ENCODE measurements at regions not wholly inside any gene's neighbourhood (a gene's known extent, or its start where the extent isn't known, plus 50 kb on each side); places are given as distances from the start of the nearest gene placed in this dataset.
A peak's percentile ranks its signal among the peaks of the same experiment; 100 is the strongest.

GRCh38 chr3:13223574-13224237 is 150.5 kb upstream of the IQSEC1 start:
- Mint-ChIP-seq H3K27ac (no peak overlapping the region), H3K9me3 (no peaks in the 10 kb centered on the region), H3K4me3 (no peak overlapping the region), H3K27me3 (peaks cover 2% of the 10 kb centered on the region), H3K36me3 (no peaks in the 10 kb centered on the region), H3K4me1 (peaks cover 2 to 5% (median 5%) of the 10 kb centered on the region in 3 donors)

DNA sequence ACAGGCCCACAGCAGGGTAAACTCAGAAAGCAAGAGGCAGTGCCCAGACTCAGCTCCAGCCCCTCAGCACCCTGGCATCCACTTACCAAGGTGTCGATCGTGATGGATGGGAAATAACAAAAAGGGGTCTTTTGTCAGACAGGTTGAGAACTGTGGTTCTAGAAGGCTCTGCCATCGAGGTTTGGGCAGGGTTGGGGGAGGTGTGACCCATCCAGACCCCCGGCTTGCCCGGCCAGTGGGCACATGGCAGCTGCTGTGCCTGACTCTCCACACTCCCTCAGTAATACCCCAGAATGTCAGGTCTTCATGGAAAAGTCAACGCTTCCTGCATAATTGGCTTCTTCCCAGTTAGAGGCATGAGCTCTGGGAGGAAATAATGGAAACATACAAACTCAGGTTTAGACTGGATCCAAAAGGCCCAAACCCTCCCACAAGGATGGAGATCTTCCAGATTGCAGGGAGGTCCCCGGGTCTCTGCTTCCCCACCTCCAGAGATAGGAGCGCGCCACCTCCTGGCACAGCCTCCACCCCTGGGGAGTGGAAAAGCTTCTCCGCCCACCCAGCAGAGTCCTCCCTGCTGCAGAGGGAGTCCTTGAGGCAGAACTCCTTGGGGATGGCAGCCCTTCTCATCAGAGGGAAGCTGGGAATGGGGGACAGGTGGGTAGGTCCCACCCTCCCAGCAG is 149.8 kb upstream of the IQSEC1 start:
- Mint-ChIP-seq H3K36me3 (no peaks in the 10 kb centered on the region), H3K4me1 (peaks cover 2 to 5% (median 5%) of the 10 kb centered on the region in 3 donors), H3K9me3 (no peaks in the 10 kb centered on the region), H3K27me3 (peaks cover 2% of the 10 kb centered on the region), H3K27ac (no peak overlapping the region), H3K4me3 (no peak overlapping the region)

- H3K4me1 Mint-ChIP-seq: peaks cover 0 to 5% (median 4%) of the 10 kb centered on the region in 3 donors
- H3K27me3 Mint-ChIP-seq: peaks cover 2% of the 10 kb centered on the region
- peaks cover 0 to 2% (median 0%) of the 10 kb centered on the region in 3 donors for H3K9me3 Mint-ChIP-seq
- H3K4me3 Mint-ChIP-seq: no peak overlapping the region
- no peaks in the 10 kb centered on the region for H3K36me3 Mint-ChIP-seq
- H3K27ac Mint-ChIP-seq: no peak overlapping the region
Measured at GRCh38 chr3:13222131-13222530, 148.9 kb upstream of the IQSEC1 start.

DNA sequence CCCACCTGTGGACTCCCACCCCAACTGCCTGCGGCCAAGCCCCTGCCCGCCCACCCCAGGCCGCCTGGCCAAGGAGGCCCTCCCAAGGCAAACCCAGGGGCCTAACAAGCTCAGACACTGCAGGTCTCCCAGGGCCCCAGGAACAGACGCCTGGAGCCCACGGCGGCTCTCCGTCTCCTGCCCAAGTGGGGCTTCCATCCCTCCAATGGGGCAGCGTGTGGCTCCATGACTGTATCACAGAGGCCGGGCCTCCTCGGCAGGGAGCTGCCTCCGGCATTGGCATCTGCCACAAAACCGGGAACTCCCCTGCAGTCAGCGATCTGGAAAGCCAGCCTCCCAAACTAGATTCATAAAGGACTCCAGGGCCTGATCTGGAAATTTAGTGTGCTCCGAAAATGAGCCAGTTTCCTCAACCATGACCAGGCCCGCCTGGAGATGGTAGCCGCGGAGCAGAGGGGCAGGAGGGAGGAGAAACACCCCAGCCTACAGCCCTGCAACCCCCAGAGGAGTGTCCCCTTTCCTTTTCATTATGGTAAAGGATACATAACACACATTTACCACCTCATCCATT is 148.3 kb upstream of the IQSEC1 start:
- peaks cover 0 to 3% (median 0%) of the 10 kb centered on the region in 3 donors for H3K9me3 Mint-ChIP-seq
- peaks cover 2% of the 10 kb centered on the region for H3K27me3 Mint-ChIP-seq
- H3K4me1 Mint-ChIP-seq: peaks cover 0 to 5% (median 4%) of the 10 kb centered on the region in 3 donors
- peak overlapping the region in 1 of 4 donors; percentile 68 for H3K4me3 Mint-ChIP-seq
- no peaks in the 10 kb centered on the region for H3K36me3 Mint-ChIP-seq
- no peak overlapping the region for H3K27ac Mint-ChIP-seq

GRCh38 chr3:13220991-13221390 is 147.8 kb upstream of the IQSEC1 start:
- no peak overlapping the region for H3K27ac Mint-ChIP-seq
- H3K9me3 Mint-ChIP-seq: peaks cover 0 to 3% (median 0%) of the 10 kb centered on the region in 3 donors
- H3K4me3 Mint-ChIP-seq: no peak overlapping the region
- H3K36me3 Mint-ChIP-seq: no peaks in the 10 kb centered on the region
- peaks cover 2% of the 10 kb centered on the region for H3K27me3 Mint-ChIP-seq
- H3K4me1 Mint-ChIP-seq: peaks cover 0 to 5% (median 4%) of the 10 kb centered on the region in 3 donors

- peaks cover 0 to 3% (median 0%) of the 10 kb centered on the region in 3 donors for H3K9me3 Mint-ChIP-seq
- H3K27me3 Mint-ChIP-seq: peaks cover 4% of the 10 kb centered on the region
- H3K36me3 Mint-ChIP-seq: no peaks in the 10 kb centered on the region
- no peak overlapping the region for H3K27ac Mint-ChIP-seq
- H3K4me1 Mint-ChIP-seq: peaks cover 0 to 2% (median 0%) of the 10 kb centered on the region in 3 donors
- H3K4me3 Mint-ChIP-seq: no peak overlapping the region
Measured at GRCh38 chr3:13219902-13220296, 146.7 kb upstream of the IQSEC1 start.

- Mint-ChIP-seq H3K36me3 (no peaks in the 10 kb centered on the region), H3K27ac (no peak overlapping the region), H3K4me1 (peaks cover 0 to 2% (median 0%) of the 10 kb centered on the region in 3 donors), H3K9me3 (peaks cover 0 to 3% (median 0%) of the 10 kb centered on the region in 3 donors), H3K27me3 (peaks cover 6% of the 10 kb centered on the region), H3K4me3 (no peak overlapping the region)
Measured at GRCh38 chr3:13219077-13219901, 146.1 kb upstream of the IQSEC1 start.

DNA sequence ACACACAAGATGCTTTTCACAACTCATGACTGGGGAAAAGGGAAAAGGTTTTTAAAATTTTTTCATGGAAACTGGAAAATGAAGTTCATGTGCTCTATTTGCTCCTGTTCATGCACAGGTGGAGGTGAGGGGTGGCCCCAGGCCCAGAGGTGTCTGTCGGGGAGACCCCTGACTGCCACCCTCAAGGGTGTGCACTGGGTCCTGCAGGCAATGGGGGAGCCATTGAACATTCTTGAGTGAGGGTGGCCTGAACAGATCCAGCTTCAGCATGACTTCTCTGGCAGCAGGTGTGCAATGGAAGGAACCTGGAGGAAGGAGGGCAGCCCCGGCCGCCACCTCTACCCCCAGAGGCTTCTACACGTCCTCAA is 145.3 kb upstream of the IQSEC1 start:
- Mint-ChIP-seq H3K27ac (peak overlapping the region in 1 of 3 donors; percentile 39), H3K4me3 (no peak overlapping the region), H3K4me1 (peaks cover 0 to 2% (median 0%) of the 10 kb centered on the region in 3 donors), H3K27me3 (peaks cover 8% of the 10 kb centered on the region), H3K36me3 (no peaks in the 10 kb centered on the region), H3K9me3 (peaks cover 0 to 3% (median 0%) of the 10 kb centered on the region in 3 donors)

- Mint-ChIP-seq H3K27ac (peak overlapping the region in 1 of 3 donors; percentile 39), H3K4me1 (peaks cover 0 to 2% (median 0%) of the 10 kb centered on the region in 3 donors)
Measured at GRCh38 chr3:13217736-13218540, 144.7 kb upstream of the IQSEC1 start.

DNA sequence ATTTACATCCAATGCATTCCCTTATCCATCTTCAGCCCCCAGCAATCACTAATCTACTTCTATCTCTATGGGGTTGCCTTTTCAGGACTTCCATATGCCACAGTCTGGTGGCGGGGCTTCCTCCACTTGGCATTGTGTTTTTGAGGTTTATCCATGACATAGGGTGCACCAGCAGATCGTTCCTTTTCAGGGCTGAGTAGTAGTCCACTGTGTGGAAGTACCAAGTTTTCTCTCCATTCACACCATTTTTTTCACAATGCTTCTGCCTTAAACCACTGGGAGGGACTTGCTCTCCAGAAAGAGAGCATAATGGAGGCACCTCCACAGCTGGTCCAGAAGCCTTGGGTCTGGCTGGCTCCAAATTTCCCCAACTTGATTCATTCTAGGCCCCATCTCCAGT is 144.0 kb upstream of the IQSEC1 start:
- H3K9me3 Mint-ChIP-seq: peaks cover 0 to 3% (median 0%) of the 10 kb centered on the region in 3 donors
- H3K36me3 Mint-ChIP-seq: peaks cover 2% of the 10 kb centered on the region
- H3K27ac Mint-ChIP-seq: no peak overlapping the region
- peaks cover 8% of the 10 kb centered on the region for H3K27me3 Mint-ChIP-seq
- peaks cover 0 to 2% (median 0%) of the 10 kb centered on the region in 3 donors for H3K4me1 Mint-ChIP-seq
- no peak overlapping the region for H3K4me3 Mint-ChIP-seq

More at GRCh38 chr3:13217736-13218540, 144.7 kb upstream of the IQSEC1 start:
- peaks cover 8% of the 10 kb centered on the region for H3K27me3 Mint-ChIP-seq
- peak overlapping the region in 1 of 4 donors; percentile 33 for H3K4me3 Mint-ChIP-seq
- H3K36me3 Mint-ChIP-seq: no peaks in the 10 kb centered on the region
- peaks cover 0 to 3% (median 0%) of the 10 kb centered on the region in 3 donors for H3K9me3 Mint-ChIP-seq

DNA sequence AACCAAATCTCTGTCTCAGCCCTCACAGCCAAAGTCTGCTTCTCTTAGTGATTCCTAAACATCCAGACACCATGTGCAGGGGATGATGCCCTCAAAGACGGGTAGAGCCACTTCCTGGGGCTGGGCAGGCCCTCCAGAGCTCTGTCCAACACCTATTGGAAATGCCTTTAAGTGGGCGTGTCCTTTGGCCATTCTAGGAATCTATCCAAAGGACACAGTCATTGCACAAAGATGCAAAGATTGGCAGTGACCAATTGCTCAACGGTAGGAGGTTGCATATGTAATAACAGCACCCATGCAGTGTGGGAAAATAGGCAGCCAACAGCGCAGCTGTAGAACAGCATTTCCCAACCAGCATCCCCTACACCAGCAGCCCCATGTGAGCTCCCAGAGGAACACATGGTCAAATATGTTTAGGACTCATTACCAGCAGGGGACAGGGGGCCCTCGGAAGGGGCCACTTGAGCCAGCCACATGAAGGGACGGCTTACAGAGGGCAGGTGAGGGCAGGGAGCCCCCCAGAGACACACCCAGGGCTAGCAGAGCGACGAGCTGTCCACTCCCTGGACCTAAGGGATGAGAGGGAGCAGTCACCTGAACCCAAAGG is 142.8 kb upstream of the IQSEC1 start:
- peaks cover 2% of the 10 kb centered on the region for H3K36me3 Mint-ChIP-seq
- H3K27me3 Mint-ChIP-seq: peaks cover 8% of the 10 kb centered on the region
- no peak overlapping the region for H3K4me3 Mint-ChIP-seq
- no peak overlapping the region for H3K27ac Mint-ChIP-seq
- H3K4me1 Mint-ChIP-seq: peaks cover 0 to 2% (median 2%) of the 10 kb centered on the region in 3 donors
- H3K9me3 Mint-ChIP-seq: peaks cover 0 to 3% (median 0%) of the 10 kb centered on the region in 3 donors

DNA sequence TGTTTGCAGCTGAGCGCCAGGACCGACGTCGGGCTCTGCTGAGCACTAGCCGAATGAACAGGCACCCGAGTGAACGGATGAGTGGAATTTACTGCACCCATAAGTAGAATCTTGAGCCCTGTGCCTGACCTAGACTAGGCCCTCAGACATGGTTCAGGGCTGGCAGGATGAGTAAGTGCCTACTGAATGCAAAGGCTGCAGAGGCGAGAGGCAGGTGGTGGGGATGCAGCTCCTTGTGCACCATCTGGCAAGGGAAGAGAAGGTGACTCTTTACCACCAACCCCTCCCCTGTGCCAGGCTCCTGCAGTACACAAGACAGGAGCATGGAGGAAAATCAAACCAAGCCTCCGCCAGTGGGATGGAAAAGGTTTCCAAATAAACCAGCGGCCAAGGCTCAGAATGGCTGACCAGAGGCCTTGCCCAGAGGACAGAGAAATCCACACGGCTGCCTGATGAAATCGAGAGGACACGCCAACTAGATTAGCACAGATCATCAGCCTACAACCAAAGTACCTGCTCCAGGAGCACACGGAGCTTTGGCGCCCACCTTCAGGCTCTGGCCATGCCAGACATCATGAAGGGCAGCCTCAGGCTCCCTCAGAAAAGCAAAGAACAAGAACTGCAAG is 141.7 kb upstream of the IQSEC1 start:
- Mint-ChIP-seq H3K4me3 (peak overlapping the region in 1 of 4 donors; percentile 12), H3K36me3 (peaks cover 2% of the 10 kb centered on the region), H3K4me1 (peaks cover 0 to 2% (median 2%) of the 10 kb centered on the region in 3 donors), H3K9me3 (peaks cover 0 to 3% (median 0%) of the 10 kb centered on the region in 3 donors), H3K27me3 (peaks cover 8% of the 10 kb centered on the region), H3K27ac (no peak overlapping the region)

All from IgD-negative memory B cell (primary cell).